Stomach (tissue), 8 donors: ENCODE measurements at regions not wholly inside any gene's neighbourhood (a gene's known extent, or its start where the extent isn't known, plus 50 kb on each side); places are given as distances from the start of the nearest gene placed in this dataset.

Experiments
- DNase-seq, 2 donors: peaks; one replicate each; pipeline versions ENCODE4 v3.0.0 to v3.0.0-alpha.2; 2013 to 2019
- H3K27ac ChIP-seq, 5 donors: fragments of 200-600 bp in 4 of 5; sonication (generic) in 4 of 5; one replicate each; pipeline ENCODE4 v1.5.1; 2013 to 2019; ENCODE audit warnings: mild to moderate bottlenecking in 1 of 5, moderate library complexity in 1 of 5
- H3K27me3 ChIP-seq, 3 donors: fragments of 200-600 bp; sonication (generic); one replicate each; pipeline ENCODE4 v1.5.1; 2017 to 2019; ENCODE audit warnings: mixed run types in 1 of 3
- H3K36me3 ChIP-seq, 4 donors: fragments of 200-600 bp; sonication (generic); 1 replicate in 3 of 4; 2 replicates in 1 of 4; pipeline ENCODE4 v1.5.1; 2016 to 2019
- H3K4me1 ChIP-seq, 4 donors: fragments of 200-600 bp; sonication (generic); one replicate each; pipeline ENCODE4 v1.5.1; 2016 to 2019
- H3K4me3 ChIP-seq, 4 donors: fragments of 200-600 bp; sonication (generic) in 3 of 4; one replicate each; pipeline ENCODE4 v1.5.1; 2016 to 2019; ENCODE audit warnings: mild to moderate bottlenecking in 1 of 4
- H3K9me3 ChIP-seq, 4 donors: fragments of 200-600 bp; sonication (generic); one replicate each; pipeline ENCODE4 v1.5.1; 2016 to 2019
- CTCF ChIP-seq, 7 experiments: fragments of 450-650 bp in 4 of 7; fragments of 200-600 bp in 3 of 7; sonication (generic) in 3 of 7; IDR thresholded peaks; one replicate each; pipeline ENCODE4 v1.5.1; 2016 to 2019; ENCODE audit warnings: antibody characterized with exemption in 7 of 7, control low read depth in 2 of 7, mild to moderate bottlenecking in 1 of 7
- EP300 ChIP-seq: sonication (generic); formaldehyde crosslinking; IDR thresholded peaks from one replicate; pipeline ENCODE4 v1.6.1; 2017; ENCODE audit warnings: antibody characterized with exemption
- POLR2A ChIP-seq, 4 donors: fragments of 450-650 bp; IDR thresholded peaks; one replicate each; pipeline ENCODE4 v1.6.1; 2016; ENCODE audit warnings: antibody characterized with exemption in 4 of 4, control low read depth in 2 of 4, mild to moderate bottlenecking in 1 of 4, moderate library complexity in 1 of 4
- POLR2AphosphoS5 ChIP-seq, 3 donors: sonication (generic); formaldehyde crosslinking; IDR thresholded peaks; one replicate each; pipeline ENCODE4 v1.6.1; 2016; ENCODE audit warnings: antibody characterized with exemption in 3 of 3
- WGBS, 5 donors: extraction: QIAGEN DNeasy Blood & Tissue Kit in 3 of 5; methylation state at CpG; one replicate each; pipeline versions ENCODE4 v1.1.5 to v1.1.7; 2013 to 2018; 5-methylcytosine and 5-hydroxymethylcytosine counted together
- intact Hi-C: fragments of 100-400 bp; cut with DNase I; formaldehyde crosslinking; loops from one replicate; pipeline ENCODE4 v1.15.1; 2023; ENCODE audit warnings: low total_unique reads
- donor health status: healthy with polysubstance abuse.
- donor health status: Bipolar disorder and iron deficiency.
- donor health status: healthy.

GRCh38 chr14:83461521-83461920 lies 1927.9 kb upstream of the SEL1L start:
- TF ChIP-seq POLR2AphosphoS5 (IDR thresholded peaks at IDR 0.05) (no peak), CTCF (IDR thresholded peaks at IDR 0.05) (no peak), EP300 (no peak), POLR2A (IDR thresholded peaks at IDR 0.05) (no peak)
- DNase-seq = no peak
- Histone ChIP-seq H3K27me3 (no peaks in the 10 kb centered on the region), H3K36me3 (no peaks in the 10 kb centered on the region), H3K4me1 (no peaks in the 10 kb centered on the region), H3K27ac (no peak overlapping the region), H3K4me3 (no peak overlapping the region), H3K9me3 (peaks cover 0 to 15% (median 9%) of the 10 kb centered on the region in 4 donors)
- intact Hi-C loops = no loop called here
- 81 to 86% (median 82%) methylated on average over 4 of the region's 4 CpGs for WGBS, 5 donors

- peaks cover 0 to 15% (median 9%) of the 10 kb centered on the region in 4 donors for H3K9me3 ChIP-seq
- TF ChIP-seq POLR2A (IDR thresholded peaks at IDR 0.05) (no peak), EP300 (no peak), POLR2AphosphoS5 (IDR thresholded peaks at IDR 0.05) (no peak), CTCF (IDR thresholded peaks at IDR 0.05) (no peak)
- H3K4me1 ChIP-seq = no peaks in the 10 kb centered on the region
- intact Hi-C loops = no loop called here
- DNase-seq = no peak
- H3K27ac ChIP-seq = no peak overlapping the region
- no peaks in the 10 kb centered on the region for H3K27me3 ChIP-seq
- H3K36me3 ChIP-seq = no peaks in the 10 kb centered on the region
- no peak overlapping the region for H3K4me3 ChIP-seq
- 82 to 94% (median 89%) methylated on average over 3 of the region's 3 CpGs for WGBS, 5 donors
Measured at GRCh38 chr14:83462759-83463158, 1929.1 kb upstream of the SEL1L start.

GRCh38 chr14:83463500-83464098 lies 1929.9 kb upstream of the SEL1L start:
- WGBS, 5 donors = 47 to 51% (median 49%) methylated on average over 4 of the region's 4 CpGs
- no peaks in the 10 kb centered on the region for H3K4me1 ChIP-seq
- no peak overlapping the region for H3K4me3 ChIP-seq
- no peak overlapping the region for H3K27ac ChIP-seq
- H3K27me3 ChIP-seq = no peaks in the 10 kb centered on the region
- peak; percentile 29 to 59 for DNase-seq
- peaks cover 0 to 15% (median 8%) of the 10 kb centered on the region in 4 donors for H3K9me3 ChIP-seq
- no peaks in the 10 kb centered on the region for H3K36me3 ChIP-seq
- no peak for TF ChIP-seq POLR2AphosphoS5 (IDR thresholded peaks at IDR 0.05)
- TF ChIP-seq CTCF (IDR thresholded peaks at IDR 0.05) = peak in 3 of 7 experiments; percentile 24 to 63 (median 34)
- intact Hi-C loops = no loop called here

GRCh38 chr14:83467811-83468210 lies 1934.2 kb upstream of the SEL1L start:
- intact Hi-C loops = no loop called here

More at GRCh38 chr14:83467811-83468210, 1934.2 kb upstream of the SEL1L start:
- TF ChIP-seq POLR2A (IDR thresholded peaks at IDR 0.05) = no peak
- no peak for TF ChIP-seq POLR2AphosphoS5 (IDR thresholded peaks at IDR 0.05)
- TF ChIP-seq CTCF (IDR thresholded peaks at IDR 0.05) = no peak
- no peak for TF ChIP-seq EP300
- no peaks in the 10 kb centered on the region for H3K9me3 ChIP-seq
- no peaks in the 10 kb centered on the region for H3K27me3 ChIP-seq
- H3K36me3 ChIP-seq = no peaks in the 10 kb centered on the region
- 56 to 66% (median 57%) methylated on average over 3 of the region's 3 CpGs for WGBS, 5 donors
- no peaks in the 10 kb centered on the region for H3K4me1 ChIP-seq
- H3K4me3 ChIP-seq = no peak overlapping the region
- no peak overlapping the region for H3K27ac ChIP-seq
- no peak for DNase-seq
